Fibroblast of lung (primary cell): ENCODE measurements at regions not wholly inside any gene's neighbourhood (a gene's known extent, or its start where the extent isn't known, plus 50 kb on each side); places are given as distances from the start of the nearest gene placed in this dataset.

Source experiments
- DNase-seq, 2 donors: peaks; one replicate each; pipeline versions ENCODE4 v3.0.0 to v3.0.0-alpha.2; 2010; ENCODE audit warnings: low read depth in 2 of 2
- H2AFZ ChIP-seq: 2 replicates; pipeline ENCODE4 v1.5.1; 2012; ENCODE audit warnings: low read length, control low read depth, inconsistent platforms
- H3K27ac ChIP-seq: 2 replicates; pipeline ENCODE4 v1.5.1; 2011; ENCODE audit warnings: low read length, control low read depth; ENCODE audit not compliant: insufficient read depth
- H3K27me3 ChIP-seq: 2 replicates; pipeline ENCODE4 v1.5.1; 2011; ENCODE audit warnings: mild to moderate bottlenecking, low read length; ENCODE audit not compliant: control insufficient read depth, insufficient read depth
- H3K36me3 ChIP-seq: 2 replicates; pipeline ENCODE4 v1.5.1; 2011; ENCODE audit warnings: low read length; ENCODE audit not compliant: control insufficient read depth, insufficient read depth
- H3K4me1 ChIP-seq: 2 replicates; pipeline ENCODE4 v1.5.1; 2011; ENCODE audit warnings: low read length; ENCODE audit not compliant: control insufficient read depth, insufficient read depth; ENCODE audit errors: extremely low read depth
- H3K4me2 ChIP-seq: 2 replicates; pipeline ENCODE4 v1.5.1; 2011; ENCODE audit warnings: low read length, control low read depth; ENCODE audit not compliant: insufficient read depth; ENCODE audit errors: extremely low read depth
- H3K4me3 ChIP-seq, 4 experiments: fragments of 200-600 bp in 1 of 4; sonication (generic) in 1 of 4; replicated peaks in 1 of 4; 2 replicates each; pipeline ENCODE4 v1.5.1; 2011 to 2016; ENCODE audit warnings: low read length in 4 of 4, low read depth in 3 of 4, mild to moderate bottlenecking in 3 of 4, control low read depth in 2 of 4, inconsistent platforms in 1 of 4, mixed read lengths in 1 of 4; ENCODE audit not compliant: insufficient read depth in 1 of 4; ENCODE audit errors: control extremely low read depth in 1 of 4
- H3K79me2 ChIP-seq: 2 replicates; pipeline ENCODE4 v1.5.1; 2012; ENCODE audit warnings: mild to moderate bottlenecking, low read length, inconsistent platforms; ENCODE audit not compliant: control insufficient read depth, insufficient read depth
- H3K9ac ChIP-seq: 2 replicates; pipeline ENCODE4 v1.5.1; 2011; ENCODE audit warnings: mild to moderate bottlenecking, low read length, control low read depth; ENCODE audit not compliant: insufficient read depth
- H3K9me3 ChIP-seq: 2 replicates; pipeline ENCODE4 v1.5.1; 2012; ENCODE audit warnings: low read depth, low read length; ENCODE audit not compliant: control insufficient read depth, insufficient read depth
- H4K20me1 ChIP-seq: 2 replicates; pipeline ENCODE4 v1.5.1; 2011; ENCODE audit warnings: low read length; ENCODE audit not compliant: control insufficient read depth, insufficient read depth; ENCODE audit errors: extremely low read depth
- CTCF ChIP-seq, 2 donors: IDR thresholded peaks in 1 of 2; conservative IDR thresholded peaks in 1 of 2; 1 replicate in 1 of 2; 2 replicates in 1 of 2; pipeline ENCODE4 v1.5.1; 2011 to 2012; ENCODE audit warnings: low read length in 2 of 2, control low read depth in 1 of 2, inconsistent platforms in 1 of 2, low read depth in 1 of 2, mild to moderate bottlenecking in 1 of 2
- EZH2 ChIP-seq: IDR thresholded peaks from 2 replicates; pipeline ENCODE4 v1.5.1; 2012; ENCODE audit warnings: low read length, control low read depth, mild to moderate bottlenecking; ENCODE audit errors: missing control alignments

GRCh38 chr3:59540696-59541095 is 490.9 kb upstream of the CFAP20DC start:
- H2AFZ ChIP-seq, result no peak overlapping the region

GRCh38 chr3:59540241-59540640 is 490.4 kb upstream of the CFAP20DC start:
- no peak overlapping the region for H2AFZ ChIP-seq

More at GRCh38 chr3:59540696-59541095, 490.9 kb upstream of the CFAP20DC start:
- DNase-seq, result peak in 1 of 2 donors; percentile 15
- no peaks in the 10 kb centered on the region for H3K36me3 ChIP-seq
- no peak for TF ChIP-seq CTCF (conservative IDR thresholded peaks at IDR 0.05 in 1 of 2, IDR thresholded peaks at IDR 0.05 in 1 of 2; ENCODE audit: low read depth in 1 of 2, low read length in 2 of 2)
- no peak for TF ChIP-seq EZH2
- peaks cover 3% of the 10 kb centered on the region for H3K4me1 ChIP-seq
- H3K9me3 ChIP-seq, result no peaks in the 10 kb centered on the region
- no peaks in the 10 kb centered on the region for H3K79me2 ChIP-seq
- H3K27me3 ChIP-seq, result no peaks in the 10 kb centered on the region
- no peak overlapping the region for H3K4me3 ChIP-seq
- no peak overlapping the region for H3K4me2 ChIP-seq
- H3K9ac ChIP-seq, result no peak overlapping the region
- H4K20me1 ChIP-seq, result no peaks in the 10 kb centered on the region
- H3K27ac ChIP-seq, result no peak overlapping the region

GRCh38 chr3:59538753-59539432 is 489.1 kb upstream of the CFAP20DC start:
- Histone ChIP-seq H4K20me1 (no peaks in the 10 kb centered on the region), H3K4me3 (no peak overlapping the region), H3K4me1 (peaks cover 3% of the 10 kb centered on the region), H3K27me3 (no peaks in the 10 kb centered on the region), H3K79me2 (no peaks in the 10 kb centered on the region), H2AFZ (no peak overlapping the region), H3K27ac (no peak overlapping the region), H3K36me3 (no peaks in the 10 kb centered on the region), H3K9me3 (no peaks in the 10 kb centered on the region), H3K9ac (no peak overlapping the region), H3K4me2 (no peak overlapping the region)
- no peak for DNase-seq
- no peak for TF ChIP-seq EZH2
- no peak for TF ChIP-seq CTCF (conservative IDR thresholded peaks at IDR 0.05 in 1 of 2, IDR thresholded peaks at IDR 0.05 in 1 of 2; ENCODE audit: low read depth in 1 of 2, low read length in 2 of 2)

More at GRCh38 chr3:59540241-59540640, 490.4 kb upstream of the CFAP20DC start:
- no peak overlapping the region for H3K27ac ChIP-seq
- no peaks in the 10 kb centered on the region for H3K9me3 ChIP-seq
- peaks cover 3% of the 10 kb centered on the region for H3K4me1 ChIP-seq
- no peaks in the 10 kb centered on the region for H3K27me3 ChIP-seq
- no peaks in the 10 kb centered on the region for H3K79me2 ChIP-seq
- peak; percentile 39 to 78 for DNase-seq
- H3K9ac ChIP-seq, result no peak overlapping the region
- H3K4me2 ChIP-seq, result no peak overlapping the region
- TF ChIP-seq EZH2 (no peak), CTCF (conservative IDR thresholded peaks at IDR 0.05 in 1 of 2, IDR thresholded peaks at IDR 0.05 in 1 of 2; ENCODE audit: low read depth in 1 of 2, low read length in 2 of 2) (no peak)
- H3K36me3 ChIP-seq, result no peaks in the 10 kb centered on the region
- no peak overlapping the region for H3K4me3 ChIP-seq
- no peaks in the 10 kb centered on the region for H4K20me1 ChIP-seq
